RCC 7860 (cell line): ENCODE measurements at regions not wholly inside any gene's neighbourhood (a gene's known extent, or its start where the extent isn't known, plus 50 kb on each side); places are given as distances from the start of the nearest gene placed in this dataset.

ENCODE experiments used
- DNase-seq: peaks from one replicate; pipeline ENCODE4 v3.0.0-alpha.2; 2015; ENCODE audit warnings: low spot score
- FAIRE-seq: peaks from 2 replicates; lab custom pipeline; 2012; peaks lifted over from hg19 to GRCh38; lab: Jason Lieb, UNC

- FAIRE-seq (no peak), DNase-seq (peak; percentile 77)
Observed at GRCh38 chr17:81345228-81346089, 49.8 kb upstream of the BAHCC1 start.
